SH-SY5Y (cell line): ENCODE measurements at regions not wholly inside any gene's neighbourhood (a gene's known extent, or its start where the extent isn't known, plus 50 kb on each side); places are given as distances from the start of the nearest gene placed in this dataset.

Experiments used
- GATA2 ChIP-seq: IDR thresholded peaks from 2 replicates; pipeline ENCODE4 v1.6.1; 2011; ENCODE audit warnings: mild to moderate bottlenecking, low read depth, low read length
- GATA3 ChIP-seq: IDR thresholded peaks from 2 replicates; pipeline ENCODE4 v1.6.1; 2011; ENCODE audit warnings: low read depth, mild to moderate bottlenecking, low read length, moderate library complexity

DNA sequence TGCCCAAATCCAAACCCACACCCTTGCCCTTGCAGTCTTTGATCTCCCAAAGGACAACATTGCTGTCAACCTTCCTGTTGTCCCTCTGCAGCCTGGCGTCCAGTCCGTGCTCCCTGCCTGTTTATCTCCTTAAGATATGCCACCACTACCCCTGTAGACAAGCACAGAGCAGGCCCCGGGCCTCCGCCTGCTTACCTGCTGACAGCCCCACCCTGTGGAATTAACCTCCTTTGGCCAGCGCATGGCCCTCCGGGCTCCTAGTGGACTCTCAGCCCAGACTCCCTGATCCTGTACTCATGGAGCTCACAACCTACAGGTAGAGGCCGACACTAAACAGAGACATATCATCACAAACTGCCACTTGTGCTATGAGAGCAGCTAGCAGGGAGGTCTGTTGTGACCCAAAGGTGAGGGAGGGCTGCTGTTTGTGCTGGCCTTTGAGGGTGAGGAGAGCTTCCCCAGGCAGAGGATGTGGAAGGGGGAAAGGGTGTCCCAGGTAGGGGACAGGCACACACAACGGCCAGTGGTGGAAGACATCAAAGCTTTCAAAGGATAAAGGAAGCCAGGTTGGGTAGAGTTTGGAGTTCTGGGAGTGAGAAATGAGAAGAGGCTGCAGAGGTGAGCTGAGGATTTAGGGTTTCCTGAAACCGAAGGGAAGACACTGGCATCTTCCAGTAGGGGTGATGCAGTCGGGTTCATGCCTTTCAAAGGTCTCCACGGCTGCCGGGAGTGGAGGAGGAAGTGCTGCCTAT is 174.5 kb upstream of the ZMIZ1 start:
- TF ChIP-seq GATA2 = no peak
- no peak for TF ChIP-seq GATA3

DNA sequence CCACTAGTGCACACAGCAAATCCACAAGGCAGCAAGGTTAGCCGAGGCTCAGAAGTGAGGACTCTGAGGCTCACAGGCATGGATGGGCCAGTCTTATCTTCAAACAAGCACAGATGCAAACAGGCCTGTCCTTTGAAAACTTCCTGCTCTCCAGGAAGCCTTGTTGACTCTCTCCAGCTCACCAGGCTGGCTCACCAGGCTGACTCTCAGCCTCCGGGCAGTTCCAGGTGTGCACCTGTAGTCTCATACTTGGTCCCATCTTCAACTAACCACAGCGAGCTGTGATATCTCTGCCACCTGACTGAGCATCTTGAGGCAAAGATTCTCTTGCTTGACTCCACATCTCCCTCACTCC is 173.9 kb upstream of the ZMIZ1 start:
- TF ChIP-seq GATA2 (no peak), GATA3 (no peak)

DNA sequence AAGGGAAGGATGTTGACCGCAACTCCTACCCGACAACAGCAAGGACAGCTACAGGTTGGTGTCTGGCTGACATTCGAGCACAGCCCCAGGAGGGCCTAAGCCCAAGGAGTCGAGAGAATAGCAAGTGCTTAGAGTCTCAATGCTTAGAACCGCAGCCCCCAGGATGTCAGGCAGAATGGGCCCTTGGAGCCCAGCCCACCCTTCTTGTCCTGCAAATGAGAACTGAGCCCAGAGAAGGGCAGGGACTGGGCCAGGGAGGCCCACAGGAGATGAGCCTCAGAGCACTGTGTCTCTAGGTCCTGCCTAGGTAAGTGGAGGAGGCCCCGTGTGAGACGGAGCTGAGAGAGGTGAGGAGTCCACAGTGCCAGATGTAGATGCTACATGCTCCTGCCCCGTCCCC is 173.3 kb upstream of the ZMIZ1 start:
- TF ChIP-seq GATA3 (no peak), GATA2 (no peak)

DNA sequence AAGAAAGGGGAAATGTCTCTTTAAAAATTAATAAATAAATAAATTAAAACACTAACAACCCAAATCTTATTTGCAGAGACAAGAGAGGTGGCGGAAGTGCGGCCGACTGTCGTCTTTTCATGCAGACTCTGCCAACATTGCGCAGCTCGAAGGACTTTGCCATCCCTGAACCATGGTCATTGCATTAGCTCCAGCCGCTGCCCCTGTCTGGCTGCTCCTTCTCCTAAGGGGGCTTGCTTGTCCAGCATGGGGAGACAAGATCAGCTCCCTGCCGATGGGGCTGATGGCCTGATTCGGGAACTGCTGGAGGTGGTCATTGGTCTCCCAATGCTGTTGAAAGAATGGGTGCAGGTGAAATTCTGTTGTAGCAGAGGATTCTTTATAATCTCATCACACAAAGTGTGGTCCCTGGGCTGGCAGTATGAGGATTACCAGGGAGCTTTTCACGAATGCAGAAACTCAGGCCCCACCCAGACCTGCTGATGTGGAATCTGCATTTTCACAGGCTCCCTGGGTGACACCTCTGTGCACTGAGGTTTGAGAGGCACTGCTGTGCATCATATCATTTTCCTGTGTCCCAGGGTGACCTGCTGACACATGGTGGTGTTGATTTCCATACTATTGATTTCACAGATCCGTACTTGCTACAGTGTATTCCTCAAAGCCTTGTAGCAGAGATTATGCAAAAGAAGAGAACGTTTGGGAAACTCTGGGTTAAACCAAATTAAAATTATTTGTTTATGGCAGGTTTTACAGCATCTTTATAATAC is 172.4 kb upstream of the ZMIZ1 start:
- TF ChIP-seq GATA3 (no peak), GATA2 (no peak)

DNA sequence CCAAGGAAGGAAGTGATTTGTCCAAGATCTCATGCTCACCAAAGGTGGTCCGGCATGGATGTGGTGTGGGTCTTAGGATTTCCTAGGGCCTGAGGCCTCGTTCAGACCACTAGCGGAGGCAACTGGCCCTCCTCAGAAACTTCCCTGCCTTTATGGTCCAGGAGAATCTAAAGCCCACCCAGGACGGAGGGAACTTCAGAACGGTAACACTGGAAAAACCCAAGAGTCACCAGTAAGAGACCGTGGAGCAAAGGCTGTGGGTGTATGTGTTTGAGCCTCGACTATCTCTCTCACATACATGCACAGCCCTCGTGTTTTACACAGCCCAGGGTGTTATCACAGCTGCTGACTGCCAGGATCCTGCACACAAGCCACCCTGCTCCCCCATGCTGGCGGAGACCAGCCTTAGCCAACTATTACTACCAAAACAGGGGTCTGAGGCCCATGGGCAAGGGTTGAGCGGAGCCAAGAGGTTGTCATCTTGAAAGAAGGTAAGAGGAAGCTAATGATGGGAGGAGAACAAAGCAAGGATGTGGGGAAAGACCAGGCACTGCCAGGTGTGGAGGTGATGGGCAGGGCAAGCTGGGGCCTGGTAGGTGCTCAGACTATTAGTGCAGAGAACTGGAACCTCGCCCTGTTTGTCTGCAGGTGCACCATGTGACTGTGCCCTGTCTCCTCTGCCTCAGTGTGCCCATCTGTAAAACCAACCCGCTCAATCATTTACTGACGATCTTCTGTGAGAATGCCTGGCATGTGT is 170.2 kb upstream of the ZMIZ1 start:
- TF ChIP-seq GATA3 (no peak), GATA2 (no peak)

DNA sequence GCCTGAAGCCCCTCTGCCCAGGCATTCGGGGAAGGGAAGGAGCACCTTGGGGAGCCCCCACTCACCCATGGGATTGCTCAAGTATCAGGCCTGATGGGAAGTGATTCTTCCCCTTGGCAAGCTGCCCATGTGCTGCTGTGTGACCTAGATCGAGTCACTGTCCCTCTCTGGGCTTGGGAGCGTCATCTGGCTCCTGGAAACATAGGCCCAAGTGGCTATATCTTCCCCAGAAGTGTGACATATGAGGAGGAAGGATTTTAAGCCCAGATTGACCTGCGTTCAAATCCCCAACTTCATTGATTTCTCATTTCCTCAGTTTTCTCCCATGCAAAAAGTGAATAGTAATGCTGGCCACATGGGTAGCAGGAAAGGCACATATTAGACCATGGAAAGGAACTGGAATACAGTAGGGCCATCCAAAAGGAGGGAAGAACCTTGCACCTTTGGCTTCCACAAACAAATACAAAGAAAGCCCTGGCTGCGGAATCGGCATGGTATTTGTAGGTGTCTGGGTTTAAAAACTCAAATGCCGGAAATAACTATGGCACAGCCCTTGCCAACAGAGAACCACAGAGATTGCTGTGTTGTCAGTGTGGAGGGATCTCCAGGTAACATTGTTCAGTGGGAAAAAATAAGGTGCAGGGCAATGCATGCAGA is 169.5 kb upstream of the ZMIZ1 start:
- TF ChIP-seq GATA3 (no peak), GATA2 (no peak)

DNA sequence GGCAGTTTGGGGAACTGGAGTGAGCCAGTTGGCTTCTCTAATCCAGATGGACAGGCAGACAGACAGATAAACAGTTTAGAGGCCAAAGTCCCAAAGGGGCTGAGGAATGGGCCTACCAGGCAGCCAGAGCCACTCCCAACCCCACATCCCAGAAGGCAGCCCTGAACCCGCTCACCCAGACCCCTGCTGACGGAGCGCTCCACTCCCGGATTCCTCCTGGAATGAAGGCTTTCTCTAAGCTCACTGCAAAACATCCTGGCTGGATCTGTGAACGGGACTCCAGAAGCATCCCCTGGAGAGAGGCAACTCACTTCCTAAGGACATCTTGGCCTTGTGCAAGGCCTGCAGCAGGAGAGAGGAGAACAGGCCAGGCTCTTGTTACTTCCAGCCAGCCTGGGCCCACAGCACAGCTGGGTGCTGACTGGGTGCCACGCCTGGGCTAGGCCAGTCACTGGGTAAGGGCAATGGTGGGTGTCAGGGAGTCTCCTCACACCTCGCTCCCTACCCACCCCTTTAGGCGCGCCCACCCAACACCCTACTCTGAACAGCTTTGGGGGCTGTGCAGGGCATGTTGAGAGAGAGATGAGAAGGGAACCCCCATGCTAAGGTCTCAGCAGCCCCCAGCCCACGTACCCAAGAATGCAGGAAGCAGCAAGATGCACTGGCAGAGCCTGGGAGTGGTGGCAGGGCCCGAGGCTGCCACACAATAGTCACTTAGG is 168.6 kb upstream of the ZMIZ1 start:
- no peak for TF ChIP-seq GATA2
- no peak for TF ChIP-seq GATA3

DNA sequence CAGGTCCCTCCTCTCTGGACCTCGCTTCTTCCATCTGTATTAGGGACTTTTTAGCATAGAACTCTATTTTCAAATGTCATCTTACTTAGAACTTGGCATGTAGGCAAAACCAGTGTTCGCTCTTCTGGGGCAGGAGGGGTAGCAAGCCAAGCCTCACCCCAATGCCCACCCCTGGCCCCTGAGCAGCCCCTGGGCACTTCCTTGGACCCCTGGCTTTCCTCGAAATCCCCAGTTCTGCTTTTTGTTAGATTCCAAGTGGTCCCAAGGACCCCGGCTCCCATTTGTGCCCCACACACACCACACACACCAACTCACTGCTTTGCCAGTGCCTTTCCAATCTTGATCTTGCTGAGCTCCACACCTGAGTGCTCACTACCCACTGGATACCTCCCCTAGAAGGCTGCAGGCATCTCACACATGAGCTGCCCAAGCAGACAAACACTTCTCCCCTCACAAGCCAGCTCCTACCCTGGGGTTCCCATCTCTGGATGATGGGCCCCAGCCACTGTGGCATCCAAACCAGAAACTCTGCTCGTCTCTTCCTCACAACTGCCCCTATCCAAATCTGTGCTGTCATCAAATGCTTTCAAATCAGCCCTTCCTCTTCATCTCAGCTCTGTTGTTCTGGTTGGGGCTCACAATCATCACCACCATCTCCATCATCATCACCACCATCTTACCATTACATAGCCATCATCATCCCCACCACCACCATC is 167.9 kb upstream of the ZMIZ1 start:
- TF ChIP-seq GATA2 = no peak
- no peak for TF ChIP-seq GATA3

DNA sequence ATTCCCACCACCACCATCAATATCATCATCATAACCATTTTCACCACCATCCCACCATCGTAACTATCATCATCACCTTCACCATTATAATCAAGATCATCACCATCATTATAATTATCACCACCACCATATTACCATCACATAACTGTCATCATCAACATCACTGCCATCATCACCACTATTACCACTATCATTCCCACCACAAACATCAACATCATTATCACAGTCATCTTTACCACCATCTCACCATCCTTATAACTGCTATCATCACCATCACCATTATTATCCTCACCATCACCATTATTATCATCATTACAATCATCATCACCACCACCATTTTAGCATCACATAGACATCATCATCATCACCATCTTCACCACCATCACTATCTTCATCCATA is 167.1 kb upstream of the ZMIZ1 start:
- TF ChIP-seq GATA3 = no peak

DNA sequence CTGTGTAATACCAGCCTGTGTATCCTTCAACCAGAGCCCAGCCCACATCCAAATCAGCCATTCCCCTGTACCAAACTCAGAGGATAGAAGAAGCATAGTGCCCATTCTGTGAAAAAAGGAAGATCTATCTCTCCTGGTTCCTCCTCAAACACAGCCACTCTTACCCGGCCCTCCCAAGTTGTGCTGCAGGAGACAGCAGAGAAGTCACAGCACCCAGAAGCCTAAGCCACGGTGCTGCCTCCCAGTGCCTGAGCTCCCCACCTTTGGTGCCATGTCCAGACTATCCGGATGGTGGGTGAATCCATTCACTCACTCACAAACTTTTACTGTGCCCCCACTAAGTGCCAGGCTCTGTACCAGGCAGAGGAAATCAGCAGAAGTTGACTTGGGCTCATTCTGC is 166.0 kb upstream of the ZMIZ1 start:
- TF ChIP-seq GATA2 (no peak), GATA3 (no peak)

DNA sequence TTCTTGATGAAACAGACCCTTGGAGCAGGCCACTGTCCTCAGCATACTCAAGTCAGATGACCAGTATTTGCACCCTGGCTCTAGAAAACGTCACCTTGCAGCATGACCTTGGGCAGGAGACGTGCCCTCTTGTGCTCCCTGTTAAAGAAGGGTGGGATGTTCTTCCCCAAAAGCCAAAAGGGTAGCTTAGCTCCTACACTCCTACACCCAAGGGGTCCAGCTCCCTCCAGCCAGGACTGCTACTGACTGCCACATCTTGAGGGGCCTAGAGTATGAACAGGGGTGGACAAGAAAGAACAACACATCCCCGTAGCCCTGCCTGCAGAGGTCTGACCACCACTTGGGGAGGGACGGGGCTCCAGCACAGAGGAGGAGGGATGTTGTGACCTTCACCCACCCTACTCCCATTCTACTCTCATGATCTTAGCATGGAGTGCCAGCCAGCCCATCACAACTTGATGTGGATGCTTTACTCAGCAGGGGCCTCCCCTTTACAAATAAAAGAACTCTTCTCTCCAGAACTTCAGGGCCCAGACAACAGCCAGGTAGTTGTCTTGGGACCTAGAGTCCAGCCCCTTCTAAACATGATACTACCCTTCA is 165.3 kb upstream of the ZMIZ1 start:
- TF ChIP-seq GATA2 = no peak
- TF ChIP-seq GATA3 = no peak

DNA sequence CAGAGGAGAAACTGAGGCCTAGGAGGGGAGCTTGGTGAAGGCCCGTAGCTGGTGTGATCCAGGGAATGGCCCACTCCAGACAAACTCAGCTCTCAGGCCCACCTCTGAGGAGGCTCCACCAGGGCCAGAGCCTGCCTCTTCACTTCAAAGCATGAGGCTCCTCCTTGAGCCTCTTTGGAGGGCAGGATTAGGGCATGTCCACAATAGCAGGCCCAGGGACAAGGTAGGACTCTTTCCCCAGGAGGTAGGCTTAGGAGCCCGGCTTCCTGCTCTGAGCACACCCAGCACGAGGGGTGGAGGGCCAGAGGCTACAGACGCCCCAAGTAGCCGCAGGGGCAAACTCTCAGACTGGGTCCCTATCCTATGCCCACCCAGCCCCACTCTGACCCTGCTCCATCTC is 164.6 kb upstream of the ZMIZ1 start:
- TF ChIP-seq GATA2 (no peak), GATA3 (no peak)

DNA sequence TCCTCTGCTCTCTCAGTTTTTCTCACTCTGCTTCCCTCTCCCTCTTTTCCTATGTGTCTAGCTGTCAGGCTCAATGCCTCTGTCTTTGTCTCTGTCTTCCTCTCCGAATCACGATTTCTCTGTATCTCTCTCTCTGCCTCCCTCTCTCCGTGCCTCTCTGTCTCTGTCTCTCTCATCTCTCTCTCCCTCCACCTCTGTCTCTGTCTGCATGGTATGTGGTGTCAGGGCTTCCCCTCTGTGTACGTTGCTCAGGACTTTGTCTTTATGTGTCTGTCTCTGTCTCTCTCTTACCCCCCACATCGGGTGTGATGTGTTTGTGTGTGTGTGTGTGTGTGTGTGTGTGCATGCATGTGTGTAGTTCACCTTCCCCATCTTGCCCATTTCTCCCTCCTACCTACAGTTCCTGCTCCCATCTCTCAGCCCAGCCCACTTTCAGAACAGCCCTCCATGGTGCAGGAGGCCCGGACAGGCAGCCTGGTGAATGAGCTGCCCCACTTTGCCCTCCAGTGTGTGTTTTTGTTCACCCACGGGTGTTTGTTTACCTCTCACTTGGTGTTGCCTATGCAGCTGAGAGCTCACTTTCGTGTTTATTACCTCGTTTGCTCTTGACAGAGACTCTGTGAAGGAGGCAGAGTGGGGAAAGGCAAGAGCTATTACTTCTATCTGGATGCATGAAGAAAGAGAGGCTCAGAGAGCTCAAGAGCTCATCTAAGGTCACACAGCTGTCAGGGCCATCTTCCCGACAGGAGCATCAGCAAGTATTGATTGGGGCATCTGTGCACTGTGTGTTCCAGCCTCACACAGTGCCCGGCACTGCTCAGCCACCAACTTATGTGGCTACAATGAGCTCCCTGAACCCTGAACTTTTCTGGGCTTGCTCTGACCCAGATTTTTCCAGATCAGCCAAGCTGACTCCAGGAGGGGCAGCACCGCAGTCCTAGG is 163.5 kb upstream of the ZMIZ1 start:
- TF ChIP-seq GATA3 = no peak
- TF ChIP-seq GATA2 = no peak

DNA sequence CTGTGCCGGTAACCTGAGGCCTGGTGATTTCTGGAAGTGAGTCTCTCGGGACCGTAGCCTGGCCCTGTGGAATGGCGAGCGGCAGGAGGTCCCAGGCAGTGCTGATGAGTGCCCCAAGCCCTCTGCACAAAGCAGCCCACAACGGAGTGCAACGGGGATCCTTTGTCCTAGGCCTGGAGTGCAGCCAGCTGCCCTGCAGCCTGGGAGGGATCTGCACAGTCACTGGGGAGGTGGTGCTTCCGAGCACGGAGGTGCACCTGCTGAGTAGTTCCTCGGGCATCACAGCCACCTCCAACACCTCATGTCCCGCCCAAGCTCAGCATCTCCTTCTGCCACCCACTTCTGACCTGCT is 162.8 kb upstream of the ZMIZ1 start:
- no peak for TF ChIP-seq GATA3
- no peak for TF ChIP-seq GATA2
